K562 (cell line): ENCODE measurements at regions not wholly inside any gene's neighbourhood (a gene's known extent, or its start where the extent isn't known, plus 50 kb on each side); places are given as distances from the start of the nearest gene placed in this dataset.

Experiments
- ATAC-seq: fragments of 200-7000 bp; cut with Tn5 transposase; 3 replicates; pipeline ENCODE4 v1.9.1; 2020; ENCODE audit warnings: moderate library complexity
- BruUV-seq: library from RNA; stranded (reverse); fragments of 400-500 nt; replicated peaks from 2 replicates; lab custom pipeline; 2021; lab: Mats Ljungman, UMichigan
- CTCF ChIA-PET: fragments of 300-600 bp; formaldehyde crosslinking; extraction: SDS; loops from one replicate; lab custom pipeline; 2021; ENCODE audit warnings: low intra/inter-chr PET ratio; lab: Yijun Ruan, JAX
- POLR2A ChIA-PET: fragments of 300-600, 350-650 bp; sonication (Branson Sonifier 250); formaldehyde crosslinking; extraction: SDS; loops from one replicate; lab custom pipeline; 2021; ENCODE audit warnings: antibody characterized with exemption, inconsistent platforms; lab: Yijun Ruan, JAX
- DNase-seq, 4 experiments: peaks; one replicate each; pipeline versions ENCODE4 v3.0.0 to v3.0.0-alpha.2; 2011 to 2018; ENCODE audit warnings: low spot score in 3 of 4, mixed read lengths in 3 of 4; ENCODE audit errors: extremely low read depth in 1 of 4
- FAIRE-seq: peaks from 2 replicates; lab custom pipeline; 2011; peaks lifted over from hg19 to GRCh38; lab: Jason Lieb, UNC
- H2AFZ ChIP-seq: 2 replicates; pipeline ENCODE4 v1.6.0; 2011; ENCODE audit warnings: low read depth, low read length, control low read depth, inconsistent platforms
- H3K27ac ChIP-seq: fragments of 200-600 bp; 3 replicates; pipeline ENCODE4 v1.8.0; 2011; ENCODE audit warnings: low read depth, mild to moderate bottlenecking, control low read depth, inconsistent platforms, low read length, moderate library complexity, mixed read lengths; ENCODE audit errors: extremely low read depth
- H3K27me3 ChIP-seq, 2 experiments: fragments of 300-600 bp in 1 of 2; 2 replicates in 1 of 2; 3 replicates in 1 of 2; pipeline versions ENCODE4 v1.6.0 to v1.8.0; 2011; ENCODE audit warnings: inconsistent platforms in 2 of 2, low read length in 2 of 2, mild to moderate bottlenecking in 1 of 2, mixed read lengths in 1 of 2, moderate library complexity in 1 of 2; ENCODE audit not compliant: control insufficient read depth in 2 of 2, insufficient read depth in 2 of 2
- H3K36me3 ChIP-seq: fragments of 300-600 bp; 3 replicates; pipeline ENCODE4 v1.8.0; 2011; ENCODE audit warnings: mild to moderate bottlenecking, low read length, inconsistent platforms; ENCODE audit not compliant: control insufficient read depth, insufficient read depth
- H3K4me1 ChIP-seq, 2 experiments: fragments of 200-600 bp in 1 of 2; replicated peaks in 1 of 2; 2 replicates in 1 of 2; 3 replicates in 1 of 2; pipeline versions ENCODE4 v1.5.1 to v1.8.0; 2011; ENCODE audit warnings: inconsistent platforms in 2 of 2, low read length in 2 of 2, mild to moderate bottlenecking in 1 of 2, mixed read lengths in 1 of 2, moderate library complexity in 1 of 2; ENCODE audit not compliant: control insufficient read depth in 2 of 2, insufficient read depth in 2 of 2
- H3K4me2 ChIP-seq: 2 replicates; pipeline ENCODE4 v1.6.1; 2011; ENCODE audit warnings: low read length, control low read depth, inconsistent platforms, mixed read lengths; ENCODE audit not compliant: insufficient read depth
- H3K4me3 ChIP-seq: fragments of 200-600 bp; sonication (generic), shearing (Covaris generic); 2 replicates; pipeline ENCODE4 v1.5.1; 2016; ENCODE audit warnings: control low read depth, inconsistent platforms
- H3K79me2 ChIP-seq: fragments of 200-600 bp; 3 replicates; pipeline ENCODE4 v1.8.0; 2011; ENCODE audit warnings: low read length, inconsistent platforms; ENCODE audit not compliant: control insufficient read depth, insufficient read depth
- H3K9ac ChIP-seq, 2 experiments: 2 replicates each; pipeline versions ENCODE4 v1.6.0 to v1.6.1; 2011; ENCODE audit warnings: low read depth in 2 of 2, low read length in 2 of 2, control low read depth in 1 of 2, inconsistent platforms in 1 of 2, mild to moderate bottlenecking in 1 of 2, mixed read lengths in 1 of 2; ENCODE audit not compliant: insufficient read depth in 1 of 2
- H3K9me1 ChIP-seq: one replicate; pipeline ENCODE4 v1.6.0; 2011; ENCODE audit warnings: inconsistent platforms, mild to moderate bottlenecking, low read length, moderate library complexity; ENCODE audit not compliant: control insufficient read depth, insufficient read depth
- H3K9me3 ChIP-seq: replicated peaks from 2 replicates; pipeline ENCODE4 v1.5.1; 2011; ENCODE audit warnings: low read depth, low read length, inconsistent platforms; ENCODE audit not compliant: control insufficient read depth, insufficient read depth
- H4K20me1 ChIP-seq: replicated peaks from 2 replicates; pipeline ENCODE4 v1.6.1; 2011; ENCODE audit warnings: low read length, inconsistent platforms, mixed read lengths; ENCODE audit not compliant: control insufficient read depth, insufficient read depth
- ATF7 ChIP-seq: fragments of 450-650 bp; IDR thresholded peaks from 2 replicates; pipeline ENCODE4 v1.7.1; 2014; ENCODE audit warnings: mild to moderate bottlenecking, moderate library complexity
- CEBPG ChIP-seq, 3 experiments: fragments of 200-800 bp in 1 of 3; sonication (Bioruptor generic) in 1 of 3; sonication (generic) in 1 of 3; formaldehyde crosslinking in 1 of 3; IDR thresholded peaks in 2 of 3; conservative IDR thresholded peaks in 1 of 3; 2 replicates each; pipeline versions ENCODE4 v1.6.1 to v1.8.0; 2016 to 2022; ENCODE audit warnings: missing compliant biosample characterization in 2 of 3, missing genetic modification characterization in 2 of 3, mild to moderate bottlenecking in 1 of 3, missing genetic modification reagents in 1 of 3
- FOS ChIP-seq: IDR thresholded peaks from 3 replicates; pipeline ENCODE4 v1.6.1; 2011; ENCODE audit not compliant: insufficient read length; ENCODE audit errors: extremely low read depth
- KLF1 ChIP-seq: fragments of 450-650 bp; IDR thresholded peaks from 2 replicates; pipeline ENCODE4 v1.6.1; 2016; ENCODE audit warnings: missing genetic modification characterization, missing compliant biosample characterization
- KLF6 ChIP-seq: fragments of 250-450 bp; sonication (Bioruptor Pico); IDR thresholded peaks from 2 replicates; pipeline ENCODE4 v1.4.0; 2020; ENCODE audit warnings: mild to moderate bottlenecking, moderate library complexity, borderline replicate concordance
- NFE2 ChIP-seq: IDR thresholded peaks from 2 replicates; pipeline ENCODE4 v1.6.1; 2014; ENCODE audit warnings: antibody characterized with exemption, low read depth
- PTTG1 ChIP-seq: fragments of 450-650 bp; IDR thresholded peaks from 2 replicates; pipeline ENCODE4 v1.6.1; 2016; ENCODE audit warnings: low read depth, mild to moderate bottlenecking, missing genetic modification characterization, missing compliant biosample characterization
- PYGO2 ChIP-seq: fragments of 450-650 bp; IDR thresholded peaks from 2 replicates; pipeline ENCODE4 v1.6.1; 2016; ENCODE audit warnings: mild to moderate bottlenecking, missing genetic modification characterization, moderate library complexity, missing compliant biosample characterization
- RBM22 ChIP-seq: fragments of 200-400 bp; formaldehyde crosslinking; IDR thresholded peaks from 2 replicates; pipeline ENCODE4 v1.6.1; 2018; ENCODE audit warnings: low read length, low read depth; ENCODE audit not compliant: poor library complexity, severe bottlenecking
- SMAD1 ChIP-seq: fragments of 150-350 bp; IDR thresholded peaks from 2 replicates; pipeline ENCODE4 v1.6.1; 2014; ENCODE audit warnings: low read length, low read depth; ENCODE audit not compliant: partially characterized antibody
- SMARCB1 ChIP-seq: IDR thresholded peaks from 2 replicates; pipeline ENCODE4 v1.6.1; 2011; ENCODE audit warnings: improper control_type of control experiment, low read depth; ENCODE audit not compliant: insufficient read length
- TEAD2 ChIP-seq: fragments of 450-650 bp; IDR thresholded peaks from 2 replicates; pipeline ENCODE4 v1.6.1; 2016; ENCODE audit warnings: missing genetic modification characterization, control low read depth, missing compliant biosample characterization
- WHSC1 ChIP-seq: IDR thresholded peaks from one replicate; pipeline ENCODE4 v1.6.1; 2012; ENCODE audit warnings: low read length, control low read depth, inconsistent platforms
- ZC3H4 ChIP-seq: sonication (generic); formaldehyde crosslinking; IDR thresholded peaks from 2 replicates; pipeline ENCODE4 v1.9.0; 2021; ENCODE audit warnings: missing genetic modification reagents, borderline replicate concordance
- ZNF707 ChIP-seq: fragments of 250-450 bp; sonication (Bioruptor Pico); conservative IDR thresholded peaks from 2 replicates; pipeline ENCODE4 v1.8.0; 2022; ENCODE audit warnings: inconsistent platforms, mild to moderate bottlenecking, moderate library complexity
- WGBS: fragments of 100-300 bp; shearing (Covaris generic); methylation state at CpG from one replicate; pipeline ENCODE4 v1.1.6; 2016; ENCODE audit warnings: low coverage, mixed read lengths; ENCODE audit not compliant: insufficient coverage; ENCODE audit errors: missing lambda C conversion rate; 5-methylcytosine and 5-hydroxymethylcytosine counted together
- in situ Hi-C: fragments of 300-500 bp; cut with MboI; formaldehyde crosslinking; loops from 4 replicates; pipeline ENCODE4 v1.15.0; 2018; ENCODE audit warnings: inconsistent platforms, mixed read lengths
- intact Hi-C: fragments of 100-400 bp; cut with micrococcal nuclease; formaldehyde crosslinking; loops from 2 replicates; pipeline ENCODE4 v1.14.2; 2022
- TF ChIP-seq, protein P1 (sequence below), 2 experiments: fragments of 450-650 bp in 1 of 2; sonication (generic) in 1 of 2; formaldehyde crosslinking in 1 of 2; IDR thresholded peaks in 1 of 2; conservative IDR thresholded peaks in 1 of 2; 2 replicates each; pipeline versions ENCODE4 v1.6.1 to v1.8.1; 2016 to 2023; ENCODE audit warnings: mild to moderate bottlenecking in 2 of 2, moderate library complexity in 2 of 2, inconsistent platforms in 1 of 2, missing genetic modification reagents in 1 of 2

DNA sequence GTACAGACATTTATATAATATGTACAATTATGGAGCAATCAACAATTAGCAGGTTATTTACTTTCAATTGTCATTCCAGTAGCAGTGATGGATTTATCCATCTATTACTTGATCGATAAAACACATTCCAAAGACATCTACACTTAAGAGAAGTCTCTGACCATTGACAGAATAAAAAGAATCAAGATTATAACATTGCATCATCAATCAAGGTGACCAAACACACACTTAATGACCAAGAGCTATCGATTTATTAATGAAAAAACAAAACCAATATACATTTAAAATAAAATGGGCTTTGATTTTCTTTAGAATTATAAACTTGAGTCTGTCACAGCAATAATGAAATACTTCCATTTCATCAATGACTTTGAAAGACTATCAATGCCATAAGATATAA, 170.2 kb upstream of the CDKN3 start:
- Histone ChIP-seq H2AFZ (no peak overlapping the region), H3K27ac (no peak overlapping the region), H3K4me3 (no peak overlapping the region), H3K9me3 (no peaks in the 10 kb centered on the region), H3K9ac (no peak overlapping the region), H3K4me2 (no peak overlapping the region), H4K20me1 (no peaks in the 10 kb centered on the region), H3K27me3 (no peaks in the 10 kb centered on the region), H3K79me2 (no peaks in the 10 kb centered on the region), H3K9me1 (no peaks in the 10 kb centered on the region), H3K4me1 (no peaks in the 10 kb centered on the region), H3K36me3 (no peaks in the 10 kb centered on the region)
- ChIA-PET CTCF (no interaction called here), POLR2A (no interaction called here)
- no peak for ATAC-seq
- BruUV-seq, result no TSS peak
- no peak for TF ChIP-seq WHSC1
- no peak for TF ChIP-seq TEAD2 (tag)
- TF ChIP-seq NFE2, result no peak
- TF ChIP-seq KLF6 (CRISPR knock-in tag), result no peak
- TF ChIP-seq ZNF707 (CRISPR knock-in tag), result no peak
- TF ChIP-seq SMARCB1, result no peak
- TF ChIP-seq RBM22, result no peak
- no peak for TF ChIP-seq ZC3H4 (CRISPR knock-in tag)
- TF ChIP-seq SMAD1, result no peak
- TF ChIP-seq, protein P1, sequence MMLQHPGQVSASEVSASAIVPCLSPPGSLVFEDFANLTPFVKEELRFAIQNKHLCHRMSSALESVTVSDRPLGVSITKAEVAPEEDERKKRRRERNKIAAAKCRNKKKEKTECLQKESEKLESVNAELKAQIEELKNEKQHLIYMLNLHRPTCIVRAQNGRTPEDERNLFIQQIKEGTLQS (IDR thresholded peaks at IDR 0.05), result peak; percentile 48; the same call in 1 of the 2 replicates
- TF ChIP-seq, protein P1 (CRISPR knock-in tag; conservative IDR thresholded peaks at IDR 0.05), result no peak
- TF ChIP-seq KLF1 (tag), result no peak
- TF ChIP-seq PTTG1 (tag), result no peak
- no peak for TF ChIP-seq PYGO2 (tag)
- no peak for TF ChIP-seq ATF7
- TF ChIP-seq FOS, result no peak
- TF ChIP-seq CEBPG (CRISPR knock-in tag; IDR thresholded peaks at IDR 0.05), result no peak
- peak in 1 of 2 experiments; percentile 50; a peak in 1 of 4 replicates for TF ChIP-seq CEBPG (tag; conservative IDR thresholded peaks at IDR 0.05 in 1 of 2, IDR thresholded peaks at IDR 0.05 in 1 of 2)
- FAIRE-seq, result no peak
- whole genome bisulfite sequencing, result 0% methylated on average over 2 of the region's 2 CpGs
- in situ Hi-C loops, result no loop called here
- intact Hi-C loops, result no loop called here
- DNase-seq, result no peak
